GM18517 (cell line): ENCODE measurements at regions not wholly inside any gene's neighbourhood (a gene's known extent, or its start where the extent isn't known, plus 50 kb on each side); places are given as distances from the start of the nearest gene placed in this dataset.
"Not testable (repeated sequence)": the region's sequence is repeated elsewhere in the genome, so short reads cannot be mapped to it uniquely, and the experiment has no call there.

ENCODE experiments used
- ATAC-seq: cut with Tn5 transposase; IDR thresholded peaks from one replicate; pipeline ENCODE4 v1.9.1; 2021; ENCODE audit warnings: mild to moderate bottlenecking, moderate library complexity; ENCODE audit not compliant: unreplicated experiment

GRCh38 chr4:43411226-43411625 lies 518.7 kb downstream of the GRXCR1 start:
- no peak for ATAC-seq

GRCh38 chr4:43423276-43423675 lies 530.8 kb downstream of the GRXCR1 start:
- no peak for ATAC-seq

GRCh38 chr4:43425206-43425605 lies 532.7 kb downstream of the GRXCR1 start:
- ATAC-seq: no peak

- no peak for ATAC-seq
Observed at GRCh38 chr4:43435291-43435690, 542.8 kb downstream of the GRXCR1 start.

GRCh38 chr4:43452948-43453347 lies 560.4 kb downstream of the GRXCR1 start:
- ATAC-seq: no peak

- ATAC-seq: no peak
Observed at GRCh38 chr4:43456383-43456782, 563.9 kb downstream of the GRXCR1 start.

GRCh38 chr4:43457866-43458265 lies 565.4 kb downstream of the GRXCR1 start:
- no peak for ATAC-seq

- no peak for ATAC-seq
Observed at GRCh38 chr4:43458293-43458692, 565.8 kb downstream of the GRXCR1 start.

- ATAC-seq: no peak
Observed at GRCh38 chr4:43471950-43472349, 579.4 kb downstream of the GRXCR1 start.

GRCh38 chr4:43481526-43481925 lies 589.0 kb downstream of the GRXCR1 start:
- no peak for ATAC-seq

- ATAC-seq: no peak
Observed at GRCh38 chr4:43485196-43485595, 592.7 kb downstream of the GRXCR1 start.

- peak; percentile 77 for ATAC-seq
Observed at GRCh38 chr4:43496188-43496587, 603.7 kb downstream of the GRXCR1 start.

GRCh38 chr4:43496602-43497001 lies 604.1 kb downstream of the GRXCR1 start:
- ATAC-seq: peak; percentile 33

GRCh38 chr4:43505823-43506222 lies 613.3 kb downstream of the GRXCR1 start:
- ATAC-seq: not testable (repeated sequence)

GRCh38 chr4:43512253-43512652 lies 619.7 kb downstream of the GRXCR1 start:
- no peak for ATAC-seq

- no peak for ATAC-seq
Observed at GRCh38 chr4:43525646-43526045, 633.1 kb downstream of the GRXCR1 start.

- no peak for ATAC-seq
Observed at GRCh38 chr4:43547561-43547960, 655.0 kb downstream of the GRXCR1 start.

GRCh38 chr4:43550981-43551627 lies 658.6 kb downstream of the GRXCR1 start:
- no peak for ATAC-seq

GRCh38 chr4:43556262-43556661 lies 663.7 kb downstream of the GRXCR1 start:
- no peak for ATAC-seq

- ATAC-seq: no peak
Observed at GRCh38 chr4:43560047-43560446, 667.5 kb downstream of the GRXCR1 start.

- ATAC-seq: no peak
Observed at GRCh38 chr4:43564107-43564506, 671.6 kb downstream of the GRXCR1 start.

- ATAC-seq: no peak
Observed at GRCh38 chr4:43564591-43564990, 672.1 kb downstream of the GRXCR1 start.

- ATAC-seq: no peak
Observed at GRCh38 chr4:43567644-43568043, 675.1 kb downstream of the GRXCR1 start.
